ENCODE measurements at regions not wholly inside any gene's neighbourhood (a gene's known extent, or its start where the extent isn't known, plus 50 kb on each side); places are given as distances from the start of the nearest gene placed in this dataset.
"Not testable (repeated sequence)": the region's sequence is repeated elsewhere in the genome, so short reads cannot be mapped to it uniquely, and the experiment has no call there.

- Mint-ChIP-seq H3K9me3 (ENCODE audit: low read depth) (no peaks in the 10 kb centered on the region), H3K27ac (no peak overlapping the region), H3K4me1 (no peaks in the 10 kb centered on the region), H3K27me3 (no peaks in the 10 kb centered on the region), H3K36me3 (no peaks in the 10 kb centered on the region), H3K4me3 (no peak overlapping the region)
- CTCF ChIA-PET: no interaction called here
- DNase-seq (no peak), ATAC-seq (no peak)
These were observed 123.6 kb upstream of the NR3C2 start for GRCh38 chr4:148565801-148566200.

GRCh38 chr4:148563684-148564083 is 121.5 kb upstream of the NR3C2 start:
- CTCF ChIA-PET: no interaction called here
- H3K4me1 Mint-ChIP-seq: no peaks in the 10 kb centered on the region
- ATAC-seq: no peak
- no peak overlapping the region for H3K4me3 Mint-ChIP-seq
- no peak for DNase-seq
- H3K9me3 Mint-ChIP-seq (ENCODE audit: low read depth): no peaks in the 10 kb centered on the region
- H3K36me3 Mint-ChIP-seq: no peaks in the 10 kb centered on the region
- no peak overlapping the region for H3K27ac Mint-ChIP-seq
- H3K27me3 Mint-ChIP-seq: no peaks in the 10 kb centered on the region

- no peaks in the 10 kb centered on the region for H3K36me3 Mint-ChIP-seq
These were observed 119.3 kb upstream of the NR3C2 start for GRCh38 chr4:148561467-148561866.

GRCh38 chr4:148557793-148558192 is 115.6 kb upstream of the NR3C2 start:
- H3K27ac Mint-ChIP-seq: no peak overlapping the region
- ATAC-seq: no peak
- H3K27me3 Mint-ChIP-seq: no peaks in the 10 kb centered on the region
- H3K9me3 Mint-ChIP-seq (ENCODE audit: low read depth): no peaks in the 10 kb centered on the region
- DNase-seq: no peak
- CTCF ChIA-PET: no interaction called here
- H3K4me3 Mint-ChIP-seq: no peak overlapping the region
- H3K36me3 Mint-ChIP-seq: no peaks in the 10 kb centered on the region
- H3K4me1 Mint-ChIP-seq: no peaks in the 10 kb centered on the region

More at GRCh38 chr4:148561467-148561866, 119.3 kb upstream of the NR3C2 start:
- H3K4me3 Mint-ChIP-seq: no peak overlapping the region
- no peaks in the 10 kb centered on the region for H3K27me3 Mint-ChIP-seq
- no peaks in the 10 kb centered on the region for H3K9me3 Mint-ChIP-seq (ENCODE audit: low read depth)
- H3K27ac Mint-ChIP-seq: no peak overlapping the region
- H3K4me1 Mint-ChIP-seq: no peaks in the 10 kb centered on the region
- CTCF ChIA-PET: no interaction called here
- ATAC-seq (no peak), DNase-seq (no peak)

- CTCF ChIA-PET: no interaction called here
- Mint-ChIP-seq H3K36me3 (no peaks in the 10 kb centered on the region), H3K4me1 (no peaks in the 10 kb centered on the region), H3K27ac (no peak overlapping the region), H3K9me3 (ENCODE audit: low read depth) (no peaks in the 10 kb centered on the region), H3K27me3 (peaks cover 2% of the 10 kb centered on the region), H3K4me3 (no peak overlapping the region)
- DNase-seq (no peak), ATAC-seq (no peak)
These were observed 108.6 kb upstream of the NR3C2 start for GRCh38 chr4:148550788-148551187.

GRCh38 chr4:148542922-148543623 is 100.9 kb upstream of the NR3C2 start:
- H3K9me3 Mint-ChIP-seq (ENCODE audit: low read depth): no peaks in the 10 kb centered on the region
- DNase-seq: no peak
- peaks cover 3% of the 10 kb centered on the region for H3K4me1 Mint-ChIP-seq
- no peak overlapping the region for H3K4me3 Mint-ChIP-seq
- no peak overlapping the region for H3K27ac Mint-ChIP-seq
- no peaks in the 10 kb centered on the region for H3K36me3 Mint-ChIP-seq
- peak; percentile 30 for ATAC-seq
- no peaks in the 10 kb centered on the region for H3K27me3 Mint-ChIP-seq
- CTCF ChIA-PET: no interaction called here

- Mint-ChIP-seq H3K27me3 (no peaks in the 10 kb centered on the region), H3K27ac (no peak overlapping the region), H3K9me3 (ENCODE audit: low read depth) (no peaks in the 10 kb centered on the region), H3K4me3 (no peak overlapping the region), H3K4me1 (peaks cover 3% of the 10 kb centered on the region), H3K36me3 (no peaks in the 10 kb centered on the region)
- ATAC-seq: no peak
- DNase-seq: no peak
- CTCF ChIA-PET: no interaction called here
These were observed 98.6 kb upstream of the NR3C2 start for GRCh38 chr4:148540622-148541326.

- no peaks in the 10 kb centered on the region for H3K27me3 Mint-ChIP-seq
- H3K27ac Mint-ChIP-seq: no peak overlapping the region
- DNase-seq (no peak), ATAC-seq (no peak)
- H3K9me3 Mint-ChIP-seq (ENCODE audit: low read depth): peaks cover 2% of the 10 kb centered on the region
- H3K4me3 Mint-ChIP-seq: no peak overlapping the region
- CTCF ChIA-PET: no interaction called here
- H3K4me1 Mint-ChIP-seq: peaks cover 3% of the 10 kb centered on the region
- H3K36me3 Mint-ChIP-seq: peaks cover 3% of the 10 kb centered on the region
These were observed 97.2 kb upstream of the NR3C2 start for GRCh38 chr4:148539387-148539786.

GRCh38 chr4:148533851-148534250 is 91.6 kb upstream of the NR3C2 start:
- H3K4me1 Mint-ChIP-seq, ATAC-seq, H3K27me3 Mint-ChIP-seq, DNase-seq, H3K27ac Mint-ChIP-seq, CTCF ChIA-PET, H3K4me3 Mint-ChIP-seq: not testable (repeated sequence)
- Mint-ChIP-seq H3K9me3 (ENCODE audit: low read depth) (peaks cover 15% of the 10 kb centered on the region), H3K36me3 (peaks cover 12% of the 10 kb centered on the region)

- Mint-ChIP-seq H3K4me3 (no peak overlapping the region), H3K9me3 (ENCODE audit: low read depth) (peaks cover 15% of the 10 kb centered on the region), H3K4me1 (no peaks in the 10 kb centered on the region), H3K36me3 (peaks cover 14% of the 10 kb centered on the region), H3K27ac (no peak overlapping the region), H3K27me3 (peaks cover 3% of the 10 kb centered on the region)
- CTCF ChIA-PET: interaction anchor here (0.5 kb wide), 1 partner anchor 87 kb away, joined by 4 read pairs; no protein-coding TSS in a partner anchor
- DNase-seq: no peak
- no peak for ATAC-seq
These were observed 87.9 kb upstream of the NR3C2 start for GRCh38 chr4:148530114-148530513.

GRCh38 chr4:148527571-148527970 is 85.4 kb upstream of the NR3C2 start:
- Mint-ChIP-seq H3K4me3 (no peak overlapping the region), H3K9me3 (ENCODE audit: low read depth) (peaks cover 2% of the 10 kb centered on the region), H3K27me3 (peaks cover 3% of the 10 kb centered on the region), H3K36me3 (peaks cover 2% of the 10 kb centered on the region), H3K27ac (no peak overlapping the region), H3K4me1 (no peaks in the 10 kb centered on the region)
- no peak for ATAC-seq
- CTCF ChIA-PET: no interaction called here
- DNase-seq: no peak

- H3K9me3 Mint-ChIP-seq (ENCODE audit: low read depth): peaks cover 6% of the 10 kb centered on the region
- ATAC-seq (no peak), DNase-seq (no peak)
- no peak overlapping the region for H3K27ac Mint-ChIP-seq
- CTCF ChIA-PET: no interaction called here
- H3K36me3 Mint-ChIP-seq: peaks cover 2% of the 10 kb centered on the region
- no peaks in the 10 kb centered on the region for H3K4me1 Mint-ChIP-seq
- no peak overlapping the region for H3K4me3 Mint-ChIP-seq
- no peaks in the 10 kb centered on the region for H3K27me3 Mint-ChIP-seq
These were observed 80.8 kb upstream of the NR3C2 start for GRCh38 chr4:148522995-148523394.

GRCh38 chr4:148515248-148515647 is 73.0 kb upstream of the NR3C2 start:
- DNase-seq (no peak), ATAC-seq (no peak)
- CTCF ChIA-PET: no interaction called here
- H3K27ac Mint-ChIP-seq: no peak overlapping the region
- peaks cover 14% of the 10 kb centered on the region for H3K4me1 Mint-ChIP-seq
- H3K4me3 Mint-ChIP-seq: no peak overlapping the region
- no peaks in the 10 kb centered on the region for H3K36me3 Mint-ChIP-seq
- peaks cover 4% of the 10 kb centered on the region for H3K9me3 Mint-ChIP-seq (ENCODE audit: low read depth)
- H3K27me3 Mint-ChIP-seq: peaks cover 2% of the 10 kb centered on the region

GRCh38 chr4:148514581-148514980 is 72.4 kb upstream of the NR3C2 start:
- Mint-ChIP-seq H3K9me3 (ENCODE audit: low read depth) (peaks cover under 1% of the 10 kb centered on the region), H3K4me3 (no peak overlapping the region), H3K27me3 (peaks cover 2% of the 10 kb centered on the region), H3K27ac (no peak overlapping the region), H3K36me3 (no peaks in the 10 kb centered on the region), H3K4me1 (peaks cover 17% of the 10 kb centered on the region)
- CTCF ChIA-PET: no interaction called here
- ATAC-seq: no peak
- DNase-seq: no peak

Measured in activated CD8-positive, alpha-beta memory T cell treated with anti-CD3 and anti-CD28 coated beads, Interleukin-2, amount 10 ng/mL, durations not matched to agents 7 days and 5 days (primary cell).